PC-3 (cell line): ENCODE measurements at regions not wholly inside any gene's neighbourhood (a gene's known extent, or its start where the extent isn't known, plus 50 kb on each side); places are given as distances from the start of the nearest gene placed in this dataset.
A peak's percentile ranks its signal among the peaks of the same experiment; 100 is the strongest.

Source experiments
- ATAC-seq: fragments of 200-7000 bp; cut with Tn5 transposase; 2 replicates; pipeline ENCODE4 v1.9.1; 2020; ENCODE audit warnings: mild to moderate bottlenecking, moderate library complexity
- BruUV-seq: library from RNA; stranded (reverse); fragments of 400-500 nt; replicated peaks from 2 replicates; lab custom pipeline; 2021; lab: Mats Ljungman, UMichigan
- CTCF ChIA-PET: fragments of 300-600 bp; sonication (Branson Sonifier 250); formaldehyde crosslinking; loops from one replicate; lab custom pipeline; 2022; ENCODE audit warnings: antibody characterized with exemption; lab: Charles Lee
- POLR2A ChIA-PET: fragments of 300-600 bp; sonication (Branson Sonifier 250); formaldehyde crosslinking; loops from one replicate; lab custom pipeline; 2022; ENCODE audit warnings: antibody characterized with exemption; ENCODE audit not compliant: unreplicated experiment; lab: Charles Lee
- DNase-seq: peaks from one replicate; pipeline ENCODE4 v3.0.0-alpha.2; 2015
- H2AFZ ChIP-seq: fragments of 300-600 bp; sonication (generic); 2 replicates; pipeline ENCODE4 v1.6.0; 2016; ENCODE audit warnings: antibody characterized with exemption, low read length
- H3F3A ChIP-seq: fragments of 300-600 bp; sonication (generic); one replicate; pipeline ENCODE4 v1.6.0; 2017; ENCODE audit warnings: antibody characterized with exemption, low read length, control low read depth, mild to moderate bottlenecking; ENCODE audit not compliant: unreplicated experiment
- H3K27ac ChIP-seq: fragments of 300-600 bp; sonication (generic); 2 replicates; pipeline ENCODE4 v1.5.1; 2016; ENCODE audit warnings: mild to moderate bottlenecking, low read length
- H3K27me3 ChIP-seq: fragments of 300-600 bp; sonication (generic); 2 replicates; pipeline ENCODE4 v1.6.1; 2016; ENCODE audit warnings: low read length, mixed read lengths
- H3K36me3 ChIP-seq: fragments of 300-600 bp; sonication (generic); 2 replicates; pipeline ENCODE4 v1.6.1; 2016; ENCODE audit warnings: low read depth, mixed run types, low read length, mixed read lengths
- H3K4me1 ChIP-seq: fragments of 300-600 bp; sonication (generic); 2 replicates; pipeline ENCODE4 v1.5.1; 2016; ENCODE audit warnings: low read length; ENCODE audit not compliant: insufficient read depth
- H3K4me2 ChIP-seq: fragments of 300-600 bp; sonication (generic); 2 replicates; pipeline ENCODE4 v1.6.0; 2016; ENCODE audit warnings: low read length
- H3K4me3 ChIP-seq: fragments of 300-600 bp; sonication (generic); 2 replicates; pipeline ENCODE4 v1.5.1; 2016; ENCODE audit warnings: mild to moderate bottlenecking, low read length, mixed read lengths
- H3K79me2 ChIP-seq: fragments of 300-600 bp; sonication (generic); 2 replicates; pipeline ENCODE4 v1.6.1; 2017; ENCODE audit warnings: low read length, mixed read lengths
- H3K9ac ChIP-seq: fragments of 300-600 bp; sonication (generic); 2 replicates; pipeline ENCODE4 v1.6.0; 2016; ENCODE audit warnings: mild to moderate bottlenecking, low read length
- H3K9me2 ChIP-seq: fragments of 300-600 bp; sonication (generic); replicated peaks from 2 replicates; pipeline ENCODE4 v1.6.1; 2016; ENCODE audit warnings: mixed run types, low read length, mixed read lengths
- H3K9me3 ChIP-seq: fragments of 300-600 bp; sonication (generic); 2 replicates; pipeline ENCODE4 v1.6.1; 2016; ENCODE audit warnings: low read length, mixed read lengths
- H4K20me1 ChIP-seq: fragments of 300-600 bp; sonication (generic); 2 replicates; pipeline ENCODE4 v1.6.1; 2016; ENCODE audit warnings: low read length, mixed read lengths
- CTCF ChIP-seq: fragments of 300-600 bp; sonication (generic); conservative IDR thresholded peaks from 2 replicates; pipeline ENCODE4 v1.5.1; 2017; ENCODE audit warnings: antibody characterized with exemption, low read depth, mild to moderate bottlenecking, low read length
- EZH2 ChIP-seq: fragments of 300-600 bp; sonication (generic); IDR thresholded peaks from one replicate; pipeline ENCODE4 v1.6.1; 2017; ENCODE audit warnings: antibody characterized with exemption, mild to moderate bottlenecking, low read length; ENCODE audit not compliant: unreplicated experiment
- EZH2phosphoT487 ChIP-seq: fragments of 300-600 bp; sonication (generic); IDR thresholded peaks from 2 replicates; pipeline ENCODE4 v1.6.1; 2018; ENCODE audit warnings: mild to moderate bottlenecking, antibody characterized with exemption, low read length, borderline replicate concordance
- intact Hi-C: fragments of 100-400 bp; cut with micrococcal nuclease; formaldehyde crosslinking; loops from 2 replicates; pipeline ENCODE4 v1.9.0; 2023

GRCh38 chr11:70763606-70764005 is 365.3 kb downstream of the CTTN start:
- H3K4me1 ChIP-seq = peaks cover 20% of the 10 kb centered on the region
- no TSS peak for BruUV-seq
- ATAC-seq (peak; percentile 98), DNase-seq (peak; percentile 87)
- TF ChIP-seq CTCF = no peak
- no peak for TF ChIP-seq EZH2phosphoT487
- no peak for TF ChIP-seq EZH2
- H3K9me2 ChIP-seq = no peaks in the 10 kb centered on the region
- ChIA-PET POLR2A (no interaction called here), CTCF (no interaction called here)
- no peaks in the 10 kb centered on the region for H3K9me3 ChIP-seq
- no peaks in the 10 kb centered on the region for H3K36me3 ChIP-seq
- no peaks in the 10 kb centered on the region for H3F3A ChIP-seq
- no peak overlapping the region for H2AFZ ChIP-seq
- H3K27ac ChIP-seq = peak overlapping the region; percentile 18
- no peaks in the 10 kb centered on the region for H4K20me1 ChIP-seq
- H3K27me3 ChIP-seq = no peaks in the 10 kb centered on the region
- H3K9ac ChIP-seq = no peak overlapping the region
- intact Hi-C loops = no loop called here
- H3K4me3 ChIP-seq = no peak overlapping the region
- no peaks in the 10 kb centered on the region for H3K79me2 ChIP-seq
- H3K4me2 ChIP-seq = no peak overlapping the region

GRCh38 chr11:70764356-70764905 is 366.1 kb downstream of the CTTN start:
- H3K4me2 ChIP-seq = no peak overlapping the region
- POLR2A ChIA-PET = no interaction called here
- no peak overlapping the region for H2AFZ ChIP-seq
- H3K36me3 ChIP-seq = no peaks in the 10 kb centered on the region
- no peaks in the 10 kb centered on the region for H3K9me3 ChIP-seq
- no TSS peak for BruUV-seq
- H3K9ac ChIP-seq = no peak overlapping the region
- DNase-seq (no peak), ATAC-seq (no peak)
- intact Hi-C loops = no loop called here
- H3K79me2 ChIP-seq = no peaks in the 10 kb centered on the region
- no peaks in the 10 kb centered on the region for H4K20me1 ChIP-seq
- H3K27ac ChIP-seq = no peak overlapping the region
- CTCF ChIA-PET = no interaction called here
- TF ChIP-seq EZH2phosphoT487 (no peak), EZH2 (no peak), CTCF (no peak)
- peaks cover 20% of the 10 kb centered on the region for H3K4me1 ChIP-seq
- no peaks in the 10 kb centered on the region for H3K9me2 ChIP-seq
- H3K27me3 ChIP-seq = no peaks in the 10 kb centered on the region
- no peak overlapping the region for H3K4me3 ChIP-seq
- H3F3A ChIP-seq = no peaks in the 10 kb centered on the region

- BruUV-seq = no TSS peak
These were observed 368.6 kb downstream of the CTTN start for GRCh38 chr11:70766901-70767300.

More at GRCh38 chr11:70766901-70767300, 368.6 kb downstream of the CTTN start:
- no peaks in the 10 kb centered on the region for H3F3A ChIP-seq
- ChIA-PET POLR2A (no interaction called here), CTCF (no interaction called here)
- peaks cover 8% of the 10 kb centered on the region for H3K4me1 ChIP-seq
- H3K36me3 ChIP-seq = no peaks in the 10 kb centered on the region
- no peak for TF ChIP-seq EZH2
- no peak for TF ChIP-seq EZH2phosphoT487
- TF ChIP-seq CTCF = no peak
- no peaks in the 10 kb centered on the region for H3K79me2 ChIP-seq
- ATAC-seq = no peak
- no peak overlapping the region for H3K4me2 ChIP-seq
- H3K27me3 ChIP-seq = no peaks in the 10 kb centered on the region
- no peak overlapping the region for H3K27ac ChIP-seq
- DNase-seq = no peak
- no peaks in the 10 kb centered on the region for H3K9me3 ChIP-seq
- no peaks in the 10 kb centered on the region for H3K9me2 ChIP-seq
- no peak overlapping the region for H3K4me3 ChIP-seq
- no peaks in the 10 kb centered on the region for H4K20me1 ChIP-seq
- no peak overlapping the region for H2AFZ ChIP-seq
- no peak overlapping the region for H3K9ac ChIP-seq
- intact Hi-C loops = no loop called here
